ENCODE measurements at regions not wholly inside any gene's neighbourhood (a gene's known extent, or its start where the extent isn't known, plus 50 kb on each side); places are given as distances from the start of the nearest gene placed in this dataset.

- no peaks in the 10 kb centered on the region for H3K9me3 ChIP-seq (replicated peaks; ENCODE audit: control insufficient read depth, insufficient read depth, low read length)
- DNase-seq (ENCODE audit: low read depth, low spot score) (no peak), FAIRE-seq (no peak), ATAC-seq (no peak)
- intact Hi-C loops (cut with micrococcal nuclease; ENCODE audit: unreplicated experiment) (no loop called here), in situ Hi-C loops (cut with MboI) (no loop called here)
- H3K4me1 ChIP-seq (ENCODE audit: control insufficient read depth, insufficient read depth, low read length) = no peaks in the 10 kb centered on the region
- no peaks in the 10 kb centered on the region for H3K79me2 ChIP-seq (ENCODE audit: control insufficient read depth, insufficient read depth, low read length)
- no peak overlapping the region for H3K4me3 ChIP-seq
- H3K9ac ChIP-seq (ENCODE audit: control insufficient read depth, insufficient read depth, low read length) = no peak overlapping the region
- H3K27me3 ChIP-seq (replicated peaks in 1 of 2; ENCODE audit: control insufficient read depth in 2 of 2, insufficient read depth in 2 of 2, low read length in 1 of 2) = no peaks in the 10 kb centered on the region
- ChIA-PET CTCF (no interaction called here), SMC1A (ENCODE audit: uncharacterized antibody, unreplicated experiment) (no interaction called here), POLR2A (no interaction called here), RAD21 (ENCODE audit: unreplicated experiment) (no interaction called here)
- H3K27ac ChIP-seq (ENCODE audit: control insufficient read depth, insufficient read depth) = no peak overlapping the region
- WGBS (ENCODE audit: insufficient coverage, insufficient replicate concordance, low lambda C conversion rate, missing lambda C conversion rate) = 0% methylated on average over 1 of the region's 1 CpG
- TF ChIP-seq EGR1 (IDR thresholded peaks at IDR 0.05; ENCODE audit: borderline replicate concordance in 1 of 2, low read depth in 2 of 2, low read length in 2 of 2) = no peak
- no peak for TF ChIP-seq MEF2B (IDR thresholded peaks at IDR 0.05; ENCODE audit: partially characterized antibody, poor library complexity, severe bottlenecking)
- no peak for TF ChIP-seq ESRRA (IDR thresholded peaks at IDR 0.05; ENCODE audit: low read length)
- no peak for TF ChIP-seq RELA (IDR thresholded peaks at IDR 0.05; ENCODE audit: borderline replicate concordance, partially characterized antibody)
- TF ChIP-seq ZBED1 (IDR thresholded peaks at IDR 0.05; ENCODE audit: borderline replicate concordance) = no peak
- TF ChIP-seq ZNF24 (IDR thresholded peaks at IDR 0.05) = no peak
- no peak overlapping the region for H3K4me2 ChIP-seq (ENCODE audit: control insufficient read depth, insufficient read depth)
- BruUV-seq (replicated peaks) = no TSS peak
- H3K36me3 ChIP-seq (ENCODE audit: control insufficient read depth in 2 of 2, insufficient read depth in 2 of 2, low read length in 1 of 2) = no peaks in the 10 kb centered on the region
- H2AFZ ChIP-seq (ENCODE audit: control insufficient read depth, low read depth, low read length) = no peak overlapping the region
- no peaks in the 10 kb centered on the region for H4K20me1 ChIP-seq (ENCODE audit: control insufficient read depth, insufficient read depth)
Measured at GRCh38 chr13:74485757-74486156, 351.6 kb upstream of the KLF12 start.

- no peak for ATAC-seq
- SMC1A ChIA-PET (ENCODE audit: uncharacterized antibody, unreplicated experiment) = no interaction called here
- POLR2A ChIA-PET = no interaction called here
- RAD21 ChIA-PET (ENCODE audit: unreplicated experiment) = no interaction called here
- no peaks in the 10 kb centered on the region for H3K4me1 ChIP-seq (ENCODE audit: control insufficient read depth, insufficient read depth, low read length)
- H3K36me3 ChIP-seq (ENCODE audit: control insufficient read depth in 2 of 2, insufficient read depth in 2 of 2, low read length in 1 of 2) = no peaks in the 10 kb centered on the region
- H2AFZ ChIP-seq (ENCODE audit: control insufficient read depth, low read depth, low read length) = no peak overlapping the region
- no peak overlapping the region for H3K27ac ChIP-seq (ENCODE audit: control insufficient read depth, insufficient read depth)
- no TSS peak for BruUV-seq (replicated peaks)
- 0% methylated on average over 2 of the region's 2 CpGs for WGBS (ENCODE audit: insufficient coverage, insufficient replicate concordance, low lambda C conversion rate, missing lambda C conversion rate)
- no peaks in the 10 kb centered on the region for H3K9me3 ChIP-seq (replicated peaks; ENCODE audit: control insufficient read depth, insufficient read depth, low read length)
- CTCF ChIA-PET = no interaction called here
- no peak overlapping the region for H3K4me3 ChIP-seq
- H3K9ac ChIP-seq (ENCODE audit: control insufficient read depth, insufficient read depth, low read length) = no peak overlapping the region
- H3K4me2 ChIP-seq (ENCODE audit: control insufficient read depth, insufficient read depth) = no peak overlapping the region
- no peak for FAIRE-seq
- no peaks in the 10 kb centered on the region for H3K79me2 ChIP-seq (ENCODE audit: control insufficient read depth, insufficient read depth, low read length)
- intact Hi-C loops (cut with micrococcal nuclease; ENCODE audit: unreplicated experiment) = no loop called here
- TF ChIP-seq MEF2B (IDR thresholded peaks at IDR 0.05; ENCODE audit: partially characterized antibody, poor library complexity, severe bottlenecking) (no peak), FOS (IDR thresholded peaks at IDR 0.05; ENCODE audit: borderline replicate concordance, extremely low read depth, insufficient read length) (no peak), HDGF (IDR thresholded peaks at IDR 0.05) (no peak), EGR1 (IDR thresholded peaks at IDR 0.05; ENCODE audit: borderline replicate concordance in 1 of 2, low read depth in 2 of 2, low read length in 2 of 2) (no peak), MXI1 (IDR thresholded peaks at IDR 0.05; ENCODE audit: low read depth, low read length) (no peak), GABPA (IDR thresholded peaks at IDR 0.05; ENCODE audit: low read depth) (no peak), GATAD2B (conservative IDR thresholded peaks at IDR 0.05; ENCODE audit: low read depth) (no peak), FOXM1 (IDR thresholded peaks at IDR 0.05; ENCODE audit: low read depth, low read length) (no peak), TCF7 (IDR thresholded peaks at IDR 0.05; ENCODE audit: borderline replicate concordance) (no peak), EP300 (IDR thresholded peaks at IDR 0.05; ENCODE audit: borderline replicate concordance in 1 of 2, control insufficient read depth in 1 of 2, low read depth in 2 of 2, low read length in 2 of 2) (no peak), CREM (IDR thresholded peaks at IDR 0.05; ENCODE audit: low read depth) (no peak), SMC3 (IDR thresholded peaks at IDR 0.05; ENCODE audit: borderline replicate concordance, low read length) (no peak), ZNF274 (IDR thresholded peaks at IDR 0.05; ENCODE audit: insufficient read depth, insufficient read length) (no peak), RELA (IDR thresholded peaks at IDR 0.05; ENCODE audit: borderline replicate concordance, partially characterized antibody) (no peak), CHD4 (IDR thresholded peaks at IDR 0.05) (no peak)
- in situ Hi-C loops (cut with MboI) = no loop called here
- H4K20me1 ChIP-seq (ENCODE audit: control insufficient read depth, insufficient read depth) = no peaks in the 10 kb centered on the region
- DNase-seq (ENCODE audit: low read depth, low spot score) = no peak
- H3K27me3 ChIP-seq (replicated peaks in 1 of 2; ENCODE audit: control insufficient read depth in 2 of 2, insufficient read depth in 2 of 2, low read length in 1 of 2) = no peaks in the 10 kb centered on the region
Measured at GRCh38 chr13:74479124-74479523, 344.9 kb upstream of the KLF12 start.
